GM19455 (cell line): ENCODE measurements at regions not wholly inside any gene's neighbourhood (a gene's known extent, or its start where the extent isn't known, plus 50 kb on each side); places are given as distances from the start of the nearest gene placed in this dataset.

Experiments
- ATAC-seq: cut with Tn5 transposase; IDR thresholded peaks from one replicate; pipeline ENCODE4 v1.9.1; 2021; ENCODE audit not compliant: unreplicated experiment

- ATAC-seq = no peak
Observed at GRCh38 chr16:77132051-77132618, 58.9 kb upstream of the MON1B start.

- ATAC-seq = no peak
Observed at GRCh38 chr16:77133706-77134105, 57.3 kb upstream of the MON1B start.

- no peak for ATAC-seq
Observed at GRCh38 chr16:77137045-77137444, 53.9 kb upstream of the MON1B start.
